Caco-2 (cell line): ENCODE measurements at regions not wholly inside any gene's neighbourhood (a gene's known extent, or its start where the extent isn't known, plus 50 kb on each side); places are given as distances from the start of the nearest gene placed in this dataset.

Experiments used
- BruUV-seq: library from RNA; stranded (reverse); fragments of 400-500 nt; replicated peaks from 2 replicates; lab custom pipeline; 2021; lab: Mats Ljungman, UMichigan
- CTCF ChIA-PET: fragments of 300-600 bp; sonication (Branson Sonifier 250); formaldehyde crosslinking; loops from one replicate; lab custom pipeline; 2022; ENCODE audit warnings: antibody characterized with exemption; lab: Charles Lee
- POLR2A ChIA-PET: fragments of 300-600 bp; sonication (Branson Sonifier 250); formaldehyde crosslinking; loops from one replicate; lab custom pipeline; 2022; ENCODE audit warnings: antibody characterized with exemption; lab: Charles Lee
- DNase-seq, 2 experiments: peaks; one replicate each; pipeline versions ENCODE4 v3.0.0 to v3.0.0-alpha.2; 2020 to 2022
- H3K27me3 ChIP-seq: replicated peaks from 2 replicates; pipeline ENCODE4 v1.6.0; 2011; ENCODE audit warnings: low read length; ENCODE audit not compliant: control insufficient read depth, insufficient read depth
- H3K36me3 ChIP-seq: 2 replicates; pipeline ENCODE4 v1.5.1; 2011; ENCODE audit warnings: low read length; ENCODE audit not compliant: control insufficient read depth, insufficient read depth
- H3K4me1 ChIP-seq: fragments of 250-450 bp; sonication (Bioruptor Pico); 2 replicates; pipeline ENCODE4 v1.5.1; 2020; ENCODE audit warnings: mild to moderate bottlenecking
- H3K4me3 ChIP-seq: 2 replicates; pipeline ENCODE4 v1.5.1; 2011; ENCODE audit warnings: low read depth, mild to moderate bottlenecking, control low read depth, low read length
- H3K9me3 ChIP-seq: fragments of 250-450 bp; sonication (Bioruptor Pico); 2 replicates; pipeline ENCODE4 v1.5.1; 2020; ENCODE audit warnings: mild to moderate bottlenecking, moderate library complexity
- H3K27ac Mint-ChIP-seq: one replicate; pipeline ENCODE4 v1.8.0; 2022; ENCODE audit warnings: mixed read lengths; ENCODE audit not compliant: unreplicated experiment
- H3K27me3 Mint-ChIP-seq: one replicate; pipeline ENCODE4 v1.8.0; 2022; ENCODE audit warnings: mixed read lengths; ENCODE audit not compliant: insufficient read depth, unreplicated experiment
- H3K36me3 Mint-ChIP-seq: one replicate; pipeline ENCODE4 v1.8.0; 2022; ENCODE audit warnings: mild to moderate bottlenecking, mixed read lengths; ENCODE audit not compliant: insufficient read depth, unreplicated experiment
- H3K4me1 Mint-ChIP-seq: one replicate; pipeline ENCODE4 v1.8.0; 2022; ENCODE audit warnings: low read depth, mixed read lengths; ENCODE audit not compliant: unreplicated experiment
- H3K4me3 Mint-ChIP-seq: one replicate; pipeline ENCODE4 v1.8.0; 2022; ENCODE audit warnings: mild to moderate bottlenecking, moderate library complexity, mixed read lengths; ENCODE audit not compliant: unreplicated experiment
- H3K9me3 Mint-ChIP-seq: one replicate; pipeline ENCODE4 v1.8.0; 2022; ENCODE audit warnings: mixed read lengths; ENCODE audit not compliant: unreplicated experiment
- CTCF ChIP-seq, 2 experiments: fragments of 200-600 bp in 1 of 2; IDR thresholded peaks; 1 replicate in 1 of 2; 2 replicates in 1 of 2; pipeline versions ENCODE4 v1.5.1 to v1.8.0; 2011 to 2022; ENCODE audit warnings: antibody characterized with exemption in 1 of 2, control low read depth in 1 of 2, inconsistent platforms in 1 of 2, low read depth in 1 of 2, low read length in 1 of 2, mild to moderate bottlenecking in 1 of 2, moderate library complexity in 1 of 2; ENCODE audit not compliant: insufficient read depth in 1 of 2, severe bottlenecking in 1 of 2, unreplicated experiment in 1 of 2
- intact Hi-C: fragments of 100-400 bp; cut with micrococcal nuclease; formaldehyde crosslinking; loops from one replicate; pipeline ENCODE4 v1.10.0; 2022; ENCODE audit not compliant: unreplicated experiment

GRCh38 chr5:52577546-52577945, 210.2 kb upstream of the ITGA1 start:
- POLR2A ChIA-PET: no interaction called here
- no peaks in the 10 kb centered on the region for H3K4me1 Mint-ChIP-seq
- H3K9me3 ChIP-seq: no peaks in the 10 kb centered on the region

GRCh38 chr5:52579391-52579790, 208.3 kb upstream of the ITGA1 start:
- H3K27ac Mint-ChIP-seq: no peak overlapping the region
- H3K4me1 Mint-ChIP-seq: no peaks in the 10 kb centered on the region
- intact Hi-C loops: no loop called here
- ChIA-PET POLR2A (no interaction called here), CTCF (no interaction called here)
- no peak for DNase-seq
- TF ChIP-seq CTCF (IDR thresholded peaks at IDR 0.05; ENCODE audit: insufficient read depth in 1 of 2, low read depth in 1 of 2, low read length in 1 of 2, severe bottlenecking in 1 of 2, unreplicated experiment in 1 of 2): no peak
- BruUV-seq: no TSS peak
- no peaks in the 10 kb centered on the region for H3K27me3 Mint-ChIP-seq
- Histone ChIP-seq H3K27me3 (no peaks in the 10 kb centered on the region), H3K36me3 (no peaks in the 10 kb centered on the region), H3K4me3 (no peak overlapping the region), H3K9me3 (no peaks in the 10 kb centered on the region), H3K4me1 (no peaks in the 10 kb centered on the region)
- no peaks in the 10 kb centered on the region for H3K9me3 Mint-ChIP-seq
- H3K36me3 Mint-ChIP-seq: no peaks in the 10 kb centered on the region
- no peak overlapping the region for H3K4me3 Mint-ChIP-seq

More at GRCh38 chr5:52577546-52577945, 210.2 kb upstream of the ITGA1 start:
- no peaks in the 10 kb centered on the region for H3K4me1 ChIP-seq
- H3K36me3 ChIP-seq: no peaks in the 10 kb centered on the region
- H3K9me3 Mint-ChIP-seq: no peaks in the 10 kb centered on the region
- no peaks in the 10 kb centered on the region for H3K27me3 ChIP-seq
- no peak overlapping the region for H3K27ac Mint-ChIP-seq
- no peak overlapping the region for H3K4me3 Mint-ChIP-seq
- intact Hi-C loops: no loop called here
- no peak overlapping the region for H3K4me3 ChIP-seq
- TF ChIP-seq CTCF (IDR thresholded peaks at IDR 0.05; ENCODE audit: insufficient read depth in 1 of 2, low read depth in 1 of 2, low read length in 1 of 2, severe bottlenecking in 1 of 2, unreplicated experiment in 1 of 2): no peak
- BruUV-seq: no TSS peak
- H3K36me3 Mint-ChIP-seq: no peaks in the 10 kb centered on the region
- DNase-seq: no peak
- H3K27me3 Mint-ChIP-seq: no peaks in the 10 kb centered on the region
- CTCF ChIA-PET: no interaction called here

- ChIA-PET CTCF (interaction anchor here (0.5 kb wide), 1 partner anchor 13 kb away, joined by 5 read pairs; no protein-coding TSS in a partner anchor), POLR2A (no interaction called here)
- Mint-ChIP-seq H3K27ac (no peak overlapping the region), H3K4me3 (no peak overlapping the region), H3K27me3 (no peaks in the 10 kb centered on the region), H3K9me3 (no peaks in the 10 kb centered on the region), H3K36me3 (no peaks in the 10 kb centered on the region), H3K4me1 (no peaks in the 10 kb centered on the region)
- intact Hi-C loops: no loop called here
- Histone ChIP-seq H3K4me3 (no peak overlapping the region), H3K9me3 (no peaks in the 10 kb centered on the region), H3K36me3 (no peaks in the 10 kb centered on the region), H3K27me3 (no peaks in the 10 kb centered on the region), H3K4me1 (no peaks in the 10 kb centered on the region)
- no TSS peak for BruUV-seq
- TF ChIP-seq CTCF (IDR thresholded peaks at IDR 0.05; ENCODE audit: insufficient read depth in 1 of 2, low read depth in 1 of 2, low read length in 1 of 2, severe bottlenecking in 1 of 2, unreplicated experiment in 1 of 2): no peak
- no peak for DNase-seq
Measured at GRCh38 chr5:52580921-52581320, 206.8 kb upstream of the ITGA1 start.
